ENCODE measurements at regions not wholly inside any gene's neighbourhood (a gene's known extent, or its start where the extent isn't known, plus 50 kb on each side); places are given as distances from the start of the nearest gene placed in this dataset.

DNA sequence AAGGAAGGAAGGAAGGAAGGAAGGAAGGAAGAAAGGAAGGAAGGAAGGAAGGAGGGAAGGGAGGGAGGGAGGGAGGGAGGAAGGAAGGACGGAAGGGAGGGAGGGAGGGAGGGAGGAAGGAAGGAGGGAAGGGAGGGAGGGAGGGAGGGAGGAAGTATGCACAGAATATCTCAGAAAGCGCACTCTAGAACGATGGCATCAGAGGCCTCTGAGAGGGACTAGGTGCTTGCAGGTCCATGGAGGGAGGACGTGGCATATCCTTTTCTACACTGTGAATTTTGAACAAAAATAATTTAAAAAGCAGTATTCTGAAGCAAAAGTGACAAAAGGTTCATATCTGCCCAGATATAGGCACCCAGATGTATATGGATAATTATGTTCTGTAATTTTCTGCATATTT lies 65.5 kb downstream of the SYF2 start:
- CTCF ChIA-PET = no interaction called here
- TF ChIP-seq, protein P1, sequence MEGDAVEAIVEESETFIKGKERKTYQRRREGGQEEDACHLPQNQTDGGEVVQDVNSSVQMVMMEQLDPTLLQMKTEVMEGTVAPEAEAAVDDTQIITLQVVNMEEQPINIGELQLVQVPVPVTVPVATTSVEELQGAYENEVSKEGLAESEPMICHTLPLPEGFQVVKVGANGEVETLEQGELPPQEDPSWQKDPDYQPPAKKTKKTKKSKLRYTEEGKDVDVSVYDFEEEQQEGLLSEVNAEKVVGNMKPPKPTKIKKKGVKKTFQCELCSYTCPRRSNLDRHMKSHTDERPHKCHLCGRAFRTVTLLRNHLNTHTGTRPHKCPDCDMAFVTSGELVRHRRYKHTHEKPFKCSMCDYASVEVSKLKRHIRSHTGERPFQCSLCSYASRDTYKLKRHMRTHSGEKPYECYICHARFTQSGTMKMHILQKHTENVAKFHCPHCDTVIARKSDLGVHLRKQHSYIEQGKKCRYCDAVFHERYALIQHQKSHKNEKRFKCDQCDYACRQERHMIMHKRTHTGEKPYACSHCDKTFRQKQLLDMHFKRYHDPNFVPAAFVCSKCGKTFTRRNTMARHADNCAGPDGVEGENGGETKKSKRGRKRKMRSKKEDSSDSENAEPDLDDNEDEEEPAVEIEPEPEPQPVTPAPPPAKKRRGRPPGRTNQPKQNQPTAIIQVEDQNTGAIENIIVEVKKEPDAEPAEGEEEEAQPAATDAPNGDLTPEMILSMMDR (IDR thresholded peaks at IDR 0.05; ENCODE audit: control extremely low read depth, extremely low read depth, low read depth, missing control alignments) = no peak

DNA sequence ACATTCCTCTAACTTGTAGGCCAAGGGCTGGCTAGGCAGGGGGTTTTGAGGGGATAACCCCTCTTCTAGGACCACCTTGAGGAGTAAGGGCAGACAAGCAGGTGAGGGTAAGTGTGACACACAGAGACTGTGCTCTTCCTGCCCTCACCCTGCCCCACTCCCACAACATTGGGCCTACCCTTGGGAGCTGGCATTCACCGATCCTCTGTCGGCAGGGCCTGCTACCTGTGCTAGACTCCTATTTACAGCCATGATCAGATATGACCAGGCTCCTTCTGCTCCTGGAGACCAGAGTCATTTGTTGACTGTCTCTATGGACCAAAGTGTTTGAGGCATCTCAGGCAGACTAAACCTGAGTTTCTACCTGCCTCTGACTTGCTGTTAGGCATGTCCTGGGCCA lies 68.3 kb downstream of the SYF2 start:
- POLR2A ChIA-PET = no interaction called here
- TF ChIP-seq, protein P1 (IDR thresholded peaks at IDR 0.05; ENCODE audit: control extremely low read depth, extremely low read depth, low read depth, missing control alignments) = no peak
- no peak for DNase-seq (ENCODE audit: extremely low spot score)
- CTCF ChIA-PET = no interaction called here

More for the DNA sequence above, 65.5 kb downstream of the SYF2 start:
- POLR2A ChIA-PET = no interaction called here
- no peak for DNase-seq (ENCODE audit: extremely low spot score)

DNA sequence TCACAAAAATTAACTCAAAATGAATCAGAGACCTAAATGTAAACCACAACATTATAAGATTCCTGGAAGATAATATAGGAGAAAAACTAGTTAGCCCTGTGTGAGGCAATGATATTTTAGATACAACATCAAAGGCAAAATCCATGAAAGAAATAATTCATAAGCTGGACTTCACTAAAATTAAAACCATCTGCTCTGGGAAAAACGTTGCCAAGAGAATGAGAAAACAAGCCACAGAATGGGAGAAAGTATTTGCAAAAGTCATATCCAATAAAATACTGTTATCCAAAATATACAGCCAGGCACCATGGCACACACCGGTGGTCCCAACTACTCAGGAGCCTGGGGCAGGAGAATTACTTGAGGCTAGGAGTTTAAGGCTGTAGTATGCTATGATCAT lies 70.3 kb downstream of the SYF2 start:
- ChIA-PET POLR2A (interaction anchor here (0.6 kb wide), 1 partner anchor 693 kb away, joined by 3 read pairs; no protein-coding TSS in a partner anchor), CTCF (interaction anchor here (1.5 kb wide), 1 partner anchor 13 kb away, joined by 4 read pairs; no protein-coding TSS in a partner anchor)
- TF ChIP-seq, protein P1 (IDR thresholded peaks at IDR 0.05; ENCODE audit: control extremely low read depth, extremely low read depth, low read depth, missing control alignments) = no peak
- DNase-seq (ENCODE audit: extremely low spot score) = no peak

DNA sequence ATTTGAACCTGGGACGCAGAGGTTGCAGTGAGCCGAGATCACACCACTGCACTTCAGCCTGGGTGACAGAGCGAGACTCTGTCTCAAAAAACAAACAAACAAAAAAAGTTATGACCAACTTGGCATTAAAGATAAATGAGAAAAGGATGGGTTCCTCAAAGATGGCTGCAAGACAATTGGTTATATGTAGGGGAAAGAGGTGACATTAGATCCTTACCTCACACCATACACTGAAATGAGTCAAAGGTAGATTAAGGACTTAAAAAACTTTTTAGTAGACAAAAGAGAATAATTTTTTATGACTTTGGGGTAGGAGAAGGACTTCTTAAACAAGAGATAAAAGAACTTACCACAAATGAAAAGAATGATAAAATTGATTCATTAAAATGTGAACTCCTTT lies 74.5 kb downstream of the SYF2 start:
- POLR2A ChIA-PET = no interaction called here
- CTCF ChIA-PET = no interaction called here

DNA sequence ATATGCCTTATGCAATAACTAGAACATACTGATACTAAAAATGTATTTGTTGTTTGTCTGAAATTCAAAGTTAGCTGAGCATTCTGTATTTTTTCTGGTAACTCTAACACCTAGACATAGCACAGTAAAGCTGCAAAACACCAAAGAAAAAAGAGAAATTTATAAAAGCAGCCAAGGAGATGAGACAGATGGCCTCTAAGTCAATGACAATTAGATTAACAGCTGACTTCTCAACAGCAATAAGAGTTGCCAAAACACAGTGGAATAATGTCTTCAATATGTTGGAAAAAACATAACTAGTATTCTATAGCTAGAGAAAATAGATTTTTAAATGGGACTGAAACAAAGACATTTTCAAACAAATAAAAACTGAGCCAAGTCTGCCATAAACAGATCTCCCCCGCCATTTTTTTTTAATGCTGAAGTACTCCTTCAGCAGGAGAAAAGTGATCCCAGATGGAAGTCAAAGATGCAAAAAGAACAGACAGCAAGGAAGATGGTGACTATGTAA lies 81.3 kb downstream of the SYF2 start:
- DNase-seq (ENCODE audit: extremely low spot score) = no peak

More for the DNA sequence above, 74.5 kb downstream of the SYF2 start:
- TF ChIP-seq, protein P1 (IDR thresholded peaks at IDR 0.05; ENCODE audit: control extremely low read depth, extremely low read depth, low read depth, missing control alignments) = no peak
- no peak for DNase-seq (ENCODE audit: extremely low spot score)

DNA sequence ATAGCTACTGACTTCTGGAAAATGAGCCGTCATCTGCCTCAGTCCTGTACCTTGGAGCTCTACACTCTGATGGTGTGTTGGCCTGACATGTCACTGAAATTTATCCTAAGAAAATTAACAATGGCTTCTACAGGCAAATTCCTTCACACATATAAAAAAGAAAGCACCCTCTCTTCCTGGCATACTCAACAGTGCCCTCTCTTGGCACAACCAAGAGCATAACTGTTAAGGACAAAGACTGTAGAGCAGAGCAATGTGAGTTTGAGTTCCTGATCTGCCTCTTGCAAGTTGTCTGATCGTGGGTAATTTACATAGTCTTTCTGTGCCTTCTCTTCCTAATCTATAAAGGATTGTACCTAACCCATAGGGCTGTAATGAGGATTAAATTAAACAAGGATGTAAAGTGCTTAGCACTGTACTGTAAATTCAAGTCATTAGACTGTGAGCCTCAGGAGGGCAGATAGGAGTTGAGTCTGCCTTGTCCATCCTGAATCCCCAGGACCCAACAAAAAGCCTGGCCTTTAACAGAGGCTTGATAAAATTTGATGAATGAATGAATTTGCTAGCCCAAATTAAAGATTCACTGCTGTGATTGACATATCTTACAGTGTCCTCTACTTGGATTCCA lies 83.5 kb downstream of the SYF2 start:
- TF ChIP-seq, protein P1 (IDR thresholded peaks at IDR 0.05; ENCODE audit: control extremely low read depth, extremely low read depth, low read depth, missing control alignments) = peak; percentile 63
- ChIA-PET CTCF (interaction anchor here (0.8 to 2.9 kb wide), 21 partner anchors 10 to 302 kb away, joined by 3 to 17 read pairs (median 4); no protein-coding TSS in a partner anchor), POLR2A (no interaction called here)
- peak; percentile 51 for DNase-seq (ENCODE audit: extremely low spot score)

More for the DNA sequence above, 81.3 kb downstream of the SYF2 start:
- CTCF ChIA-PET = interaction anchor here (0.9 kb wide), 1 partner anchor 12 kb away, joined by 3 read pairs; no protein-coding TSS in a partner anchor
- TF ChIP-seq, protein P1 (IDR thresholded peaks at IDR 0.05; ENCODE audit: control extremely low read depth, extremely low read depth, low read depth, missing control alignments) = no peak
- POLR2A ChIA-PET = no interaction called here
